IMR-90 (cell line): ENCODE measurements at regions not wholly inside any gene's neighbourhood (a gene's known extent, or its start where the extent isn't known, plus 50 kb on each side); places are given as distances from the start of the nearest gene placed in this dataset.

Source experiments
- ATAC-seq: fragments of 200-7000 bp; cut with Tn5 transposase; 2 replicates; pipeline ENCODE4 v1.9.1; 2020; ENCODE audit warnings: low read depth, mild to moderate bottlenecking, moderate library complexity
- BruUV-seq: library from RNA; stranded (reverse); fragments of 400-500 nt; replicated peaks from 2 replicates; lab custom pipeline; 2021; lab: Mats Ljungman, UMichigan
- CTCF ChIA-PET: fragments of 300-600 bp; formaldehyde crosslinking; extraction: SDS; loops from one replicate; lab custom pipeline; 2021; ENCODE audit warnings: antibody characterized with exemption; lab: Yijun Ruan, JAX
- POLR2A ChIA-PET: fragments of 300-600 bp; sonication (Branson Sonifier 250); formaldehyde crosslinking; loops from one replicate; lab custom pipeline; 2022; ENCODE audit warnings: antibody characterized with exemption; ENCODE audit not compliant: unreplicated experiment; lab: Charles Lee
- DNase-seq: peaks from one replicate; pipeline ENCODE4 v3.0.0; 2013
- H2AFZ ChIP-seq: replicated peaks from 2 replicates; pipeline ENCODE3; 2013; ENCODE audit warnings: low read length, mild to moderate bottlenecking; ENCODE audit not compliant: poor library complexity
- H2AK5ac ChIP-seq: 2 replicates; pipeline ENCODE4 v1.6.1; 2013; ENCODE audit warnings: low read depth, low read length, inconsistent platforms
- H2AK9ac ChIP-seq: replicated peaks from 2 replicates; pipeline ENCODE3; 2013; ENCODE audit warnings: mild to moderate bottlenecking, low read depth, low read length, moderate library complexity; ENCODE audit not compliant: poor library complexity
- H2BK120ac ChIP-seq: 2 replicates; pipeline ENCODE4 v1.6.1; 2013; ENCODE audit warnings: low read depth, low read length, inconsistent platforms
- H2BK15ac ChIP-seq: 3 replicates; pipeline ENCODE4 v1.6.1; 2013; ENCODE audit warnings: low read depth, low read length, inconsistent platforms
- H2BK20ac ChIP-seq: 2 replicates; pipeline ENCODE4 v1.6.1; 2013; ENCODE audit warnings: low read depth, mild to moderate bottlenecking, inconsistent platforms, low read length, moderate library complexity
- H2BK5ac ChIP-seq: 2 replicates; pipeline ENCODE4 v1.6.1; 2013; ENCODE audit warnings: mild to moderate bottlenecking, low read depth, low read length, inconsistent platforms; ENCODE audit not compliant: poor library complexity, severe bottlenecking
- H3K14ac ChIP-seq: replicated peaks from 2 replicates; pipeline ENCODE4 v1.6.1; 2013; ENCODE audit warnings: low read depth, low read length, inconsistent platforms
- H3K18ac ChIP-seq: 2 replicates; pipeline ENCODE4 v1.6.1; 2013; ENCODE audit warnings: low read depth, low read length, control low read depth
- H3K23ac ChIP-seq: 2 replicates; pipeline ENCODE4 v1.6.1; 2013; ENCODE audit warnings: low read depth, low read length, inconsistent platforms
- H3K27ac ChIP-seq: 2 replicates; pipeline ENCODE4 v1.5.1; 2013; ENCODE audit warnings: mild to moderate bottlenecking, control low read depth, low read length; ENCODE audit not compliant: insufficient read depth
- H3K27me3 ChIP-seq: 2 replicates; pipeline ENCODE4 v1.6.1; 2013; ENCODE audit warnings: low read length; ENCODE audit not compliant: control insufficient read depth, insufficient read depth
- H3K36me3 ChIP-seq: 2 replicates; pipeline ENCODE4 v1.6.1; 2013; ENCODE audit warnings: low read length, mixed read lengths; ENCODE audit not compliant: control insufficient read depth, insufficient read depth
- H3K4ac ChIP-seq: 2 replicates; pipeline ENCODE4 v1.6.1; 2013; ENCODE audit warnings: low read depth, low read length, inconsistent platforms
- H3K4me1 ChIP-seq: 2 replicates; pipeline ENCODE4 v1.6.1; 2013; ENCODE audit warnings: low read length, mixed read lengths; ENCODE audit not compliant: control insufficient read depth, insufficient read depth
- H3K4me2 ChIP-seq: 2 replicates; pipeline ENCODE4 v1.6.1; 2013; ENCODE audit warnings: low read depth, mild to moderate bottlenecking, control low read depth, low read length, moderate library complexity
- H3K4me3 ChIP-seq: 2 replicates; pipeline ENCODE4 v1.5.1; 2013; ENCODE audit warnings: low read depth, mild to moderate bottlenecking, control low read depth, low read length, moderate library complexity; ENCODE audit not compliant: insufficient read depth
- H3K56ac ChIP-seq: 2 replicates; pipeline ENCODE4 v1.6.1; 2013; ENCODE audit warnings: low read length, inconsistent platforms; ENCODE audit not compliant: insufficient read depth; ENCODE audit errors: extremely low read depth
- H3K79me1 ChIP-seq, 2 experiments: 2 replicates each; pipeline ENCODE4 v1.6.1; 2013; ENCODE audit warnings: low read length in 2 of 2, inconsistent platforms in 1 of 2, low read depth in 1 of 2
- H3K9ac ChIP-seq: 2 replicates; pipeline ENCODE4 v1.6.1; 2013; ENCODE audit warnings: low read depth, low read length, control low read depth
- H3K9me1 ChIP-seq: 2 replicates; pipeline ENCODE4 v1.6.1; 2013; ENCODE audit warnings: low read length, inconsistent platforms; ENCODE audit not compliant: insufficient read depth
- H3K9me3 ChIP-seq: 2 replicates; pipeline ENCODE4 v1.6.1; 2013; ENCODE audit warnings: low read length; ENCODE audit not compliant: control insufficient read depth, insufficient read depth
- H4K20me1 ChIP-seq: 2 replicates; pipeline ENCODE4 v1.6.1; 2013; ENCODE audit warnings: low read length, inconsistent platforms; ENCODE audit not compliant: insufficient read depth
- H4K5ac ChIP-seq: 2 replicates; pipeline ENCODE4 v1.6.1; 2013; ENCODE audit warnings: mild to moderate bottlenecking, low read depth, low read length, control low read depth
- H4K8ac ChIP-seq, 2 experiments: 2 replicates each; pipeline ENCODE4 v1.6.1; 2013; ENCODE audit warnings: low read depth in 2 of 2, low read length in 2 of 2, control low read depth in 1 of 2, inconsistent platforms in 1 of 2
- H4K91ac ChIP-seq: 2 replicates; pipeline ENCODE4 v1.6.1; 2013; ENCODE audit warnings: low read depth, low read length, inconsistent platforms; ENCODE audit not compliant: insufficient read depth
- CEBPB ChIP-seq: IDR thresholded peaks from 2 replicates; pipeline ENCODE4 v1.6.1; 2012; ENCODE audit warnings: low read depth, low read length, improper control_type of control experiment
- ELK1 ChIP-seq: fragments of 150-350 bp; IDR thresholded peaks from 2 replicates; pipeline ENCODE4 v1.6.1; 2016; ENCODE audit warnings: low read depth, mild to moderate bottlenecking, low read length, moderate library complexity, borderline replicate concordance
- FOS ChIP-seq: fragments of 150-350 bp; IDR thresholded peaks from 2 replicates; pipeline ENCODE4 v1.6.1; 2016; ENCODE audit warnings: low read depth, low read length
- POLR2A ChIP-seq: IDR thresholded peaks from 2 replicates; pipeline ENCODE4 v1.6.1; 2012; ENCODE audit warnings: mild to moderate bottlenecking, low read depth, low read length
- RFX5 ChIP-seq: IDR thresholded peaks from 2 replicates; pipeline ENCODE4 v1.8.0; 2012; ENCODE audit warnings: low read depth, mild to moderate bottlenecking, low read length, moderate library complexity
- SMC3 ChIP-seq: fragments of 150-350 bp; IDR thresholded peaks from 2 replicates; pipeline ENCODE4 v1.6.1; 2016; ENCODE audit warnings: low read depth, mild to moderate bottlenecking, antibody characterized with exemption, low read length, moderate library complexity
- WGBS, 2 experiments: methylation state at CpG; one replicate each; pipeline versions ENCODE4 v1.1.5 to v1.1.7; 2013; ENCODE audit warnings: missing lambda C conversion rate in 2 of 2; ENCODE audit not compliant: insufficient read length in 1 of 2; ENCODE audit errors: extremely low coverage in 2 of 2; 5-methylcytosine and 5-hydroxymethylcytosine counted together
- dilution Hi-C: fragments of 300-500 bp; cut with HindIII; formaldehyde crosslinking; loops from one replicate; pipeline ENCODE4 v1.14.3; 2018; ENCODE audit warnings: low sequenced_read_pairs; ENCODE audit not compliant: unreplicated experiment
- in situ Hi-C: fragments of 300-500 bp; cut with MboI; formaldehyde crosslinking; loops from 3 replicates; pipeline ENCODE4 v1.14.3; 2019; ENCODE audit warnings: low sequenced_read_pairs, inconsistent platforms, mixed read lengths
- intact Hi-C: fragments of 100-400 bp; cut with micrococcal nuclease; formaldehyde crosslinking; loops from 2 replicates; pipeline ENCODE4 v1.10.0; 2022

GRCh38 chr17:10976401-10976800 is 138.5 kb upstream of the PIRT start:
- Histone ChIP-seq H3K9me3 (peaks cover 13% of the 10 kb centered on the region), H3K79me1 (no peaks in the 10 kb centered on the region), H4K8ac (no peak overlapping the region), H4K91ac (no peak overlapping the region), H3K36me3 (no peaks in the 10 kb centered on the region), H3K18ac (no peak overlapping the region), H2BK15ac (no peak overlapping the region), H2BK5ac (no peak overlapping the region), H3K27ac (no peak overlapping the region), H2BK20ac (no peak overlapping the region), H4K5ac (no peak overlapping the region), H2AFZ (no peak overlapping the region), H3K4me1 (no peaks in the 10 kb centered on the region), H2AK9ac (no peak overlapping the region), H2AK5ac (no peak overlapping the region), H3K56ac (no peak overlapping the region), H2BK120ac (no peak overlapping the region), H3K23ac (no peak overlapping the region), H3K4me3 (no peak overlapping the region), H3K9me1 (no peaks in the 10 kb centered on the region), H3K27me3 (no peaks in the 10 kb centered on the region), H4K20me1 (no peaks in the 10 kb centered on the region), H3K9ac (no peak overlapping the region), H3K14ac (no peak overlapping the region), H3K4ac (no peak overlapping the region), H3K4me2 (no peak overlapping the region)
- no peak for ATAC-seq
- intact Hi-C loops: no loop called here
- in situ Hi-C loops: no loop called here
- POLR2A ChIA-PET: no interaction called here
- dilution Hi-C loops: no loop called here
- TF ChIP-seq RFX5: no peak
- TF ChIP-seq POLR2A: no peak
- TF ChIP-seq CEBPB: no peak
- no peak for TF ChIP-seq SMC3
- TF ChIP-seq ELK1: no peak
- TF ChIP-seq FOS: no peak
- CTCF ChIA-PET: no interaction called here
- WGBS, 2 experiments: no CpG with 5 or more reads among the region's 4 CpGs
- DNase-seq: no peak
- BruUV-seq: no TSS peak
